Thoracic aorta (tissue), 2 donors: ENCODE measurements at regions not wholly inside any gene's neighbourhood (a gene's known extent, or its start where the extent isn't known, plus 50 kb on each side); places are given as distances from the start of the nearest gene placed in this dataset.

ENCODE experiments used
- ATAC-seq: fragments of 150-250 bp; one replicate; pipeline ENCODE4 v1.8.0; 2017; ENCODE audit warnings: low read depth; ENCODE audit not compliant: insufficient number of reproducible peaks, low FRiP score
- DNase-seq: peaks from one replicate; pipeline ENCODE4 v3.0.0-alpha.2; 2020; ENCODE audit warnings: low spot score
- H3K27ac ChIP-seq, 2 donors: fragments of 200-600 bp; sonication (generic); 1 replicate in 1 of 2; 2 replicates in 1 of 2; pipeline ENCODE4 v1.5.1; 2016; ENCODE audit warnings: mild to moderate bottlenecking in 2 of 2, moderate library complexity in 2 of 2
- H3K27me3 ChIP-seq: fragments of 200-600 bp; sonication (generic); replicated peaks from 2 replicates; pipeline ENCODE4 v1.6.0; 2016; ENCODE audit warnings: mild to moderate bottlenecking; ENCODE audit not compliant: insufficient read depth
- H3K36me3 ChIP-seq: fragments of 200-600 bp; sonication (generic); one replicate; pipeline ENCODE4 v1.5.1; 2016
- H3K4me1 ChIP-seq, 2 donors: fragments of 200-600 bp; sonication (generic); 1 replicate in 1 of 2; 2 replicates in 1 of 2; pipeline versions ENCODE4 v1.5.1 to v1.6.0; 2016; ENCODE audit warnings: low read depth in 2 of 2, mild to moderate bottlenecking in 1 of 2; ENCODE audit not compliant: control insufficient read depth in 1 of 2
- H3K4me3 ChIP-seq: fragments of 200-600 bp; sonication (generic); 2 replicates; pipeline ENCODE4 v1.5.1; 2016; ENCODE audit warnings: mild to moderate bottlenecking
- H3K9me3 ChIP-seq: fragments of 200-600 bp; sonication (generic); 2 replicates; pipeline ENCODE4 v1.5.1; 2016
- TF ChIP-seq, protein P1 (sequence below): fragments of 200-600 bp; sonication (generic); IDR thresholded peaks from one replicate; pipeline ENCODE4 v1.5.1; 2019; ENCODE audit warnings: antibody characterized with exemption

- Histone ChIP-seq H3K36me3 (peaks cover 13% of the 10 kb centered on the region), H3K9me3 (no peaks in the 10 kb centered on the region), H3K27ac (peak overlapping the region; percentile 29 to 80), H3K4me3 (no peak overlapping the region), H3K27me3 (no peaks in the 10 kb centered on the region), H3K4me1 (peaks cover 17 to 79% of the 10 kb centered on the region in 2 donors)
- no peak for ATAC-seq
- DNase-seq: no peak
- TF ChIP-seq, protein P1, sequence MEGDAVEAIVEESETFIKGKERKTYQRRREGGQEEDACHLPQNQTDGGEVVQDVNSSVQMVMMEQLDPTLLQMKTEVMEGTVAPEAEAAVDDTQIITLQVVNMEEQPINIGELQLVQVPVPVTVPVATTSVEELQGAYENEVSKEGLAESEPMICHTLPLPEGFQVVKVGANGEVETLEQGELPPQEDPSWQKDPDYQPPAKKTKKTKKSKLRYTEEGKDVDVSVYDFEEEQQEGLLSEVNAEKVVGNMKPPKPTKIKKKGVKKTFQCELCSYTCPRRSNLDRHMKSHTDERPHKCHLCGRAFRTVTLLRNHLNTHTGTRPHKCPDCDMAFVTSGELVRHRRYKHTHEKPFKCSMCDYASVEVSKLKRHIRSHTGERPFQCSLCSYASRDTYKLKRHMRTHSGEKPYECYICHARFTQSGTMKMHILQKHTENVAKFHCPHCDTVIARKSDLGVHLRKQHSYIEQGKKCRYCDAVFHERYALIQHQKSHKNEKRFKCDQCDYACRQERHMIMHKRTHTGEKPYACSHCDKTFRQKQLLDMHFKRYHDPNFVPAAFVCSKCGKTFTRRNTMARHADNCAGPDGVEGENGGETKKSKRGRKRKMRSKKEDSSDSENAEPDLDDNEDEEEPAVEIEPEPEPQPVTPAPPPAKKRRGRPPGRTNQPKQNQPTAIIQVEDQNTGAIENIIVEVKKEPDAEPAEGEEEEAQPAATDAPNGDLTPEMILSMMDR: no peak
These were observed 308.5 kb downstream of the TNS1 start for GRCh38 chr2:217694291-217694690.

GRCh38 chr2:217693363-217693762, 309.4 kb downstream of the TNS1 start:
- TF ChIP-seq, protein P1: no peak
- no peaks in the 10 kb centered on the region for H3K9me3 ChIP-seq
- peaks cover 13% of the 10 kb centered on the region for H3K36me3 ChIP-seq
- DNase-seq (no peak), ATAC-seq (no peak)
- no peak overlapping the region for H3K4me3 ChIP-seq
- peaks cover 19 to 79% of the 10 kb centered on the region in 2 donors for H3K4me1 ChIP-seq
- no peaks in the 10 kb centered on the region for H3K27me3 ChIP-seq
- H3K27ac ChIP-seq: peak overlapping the region; percentile 29 to 80

DNA sequence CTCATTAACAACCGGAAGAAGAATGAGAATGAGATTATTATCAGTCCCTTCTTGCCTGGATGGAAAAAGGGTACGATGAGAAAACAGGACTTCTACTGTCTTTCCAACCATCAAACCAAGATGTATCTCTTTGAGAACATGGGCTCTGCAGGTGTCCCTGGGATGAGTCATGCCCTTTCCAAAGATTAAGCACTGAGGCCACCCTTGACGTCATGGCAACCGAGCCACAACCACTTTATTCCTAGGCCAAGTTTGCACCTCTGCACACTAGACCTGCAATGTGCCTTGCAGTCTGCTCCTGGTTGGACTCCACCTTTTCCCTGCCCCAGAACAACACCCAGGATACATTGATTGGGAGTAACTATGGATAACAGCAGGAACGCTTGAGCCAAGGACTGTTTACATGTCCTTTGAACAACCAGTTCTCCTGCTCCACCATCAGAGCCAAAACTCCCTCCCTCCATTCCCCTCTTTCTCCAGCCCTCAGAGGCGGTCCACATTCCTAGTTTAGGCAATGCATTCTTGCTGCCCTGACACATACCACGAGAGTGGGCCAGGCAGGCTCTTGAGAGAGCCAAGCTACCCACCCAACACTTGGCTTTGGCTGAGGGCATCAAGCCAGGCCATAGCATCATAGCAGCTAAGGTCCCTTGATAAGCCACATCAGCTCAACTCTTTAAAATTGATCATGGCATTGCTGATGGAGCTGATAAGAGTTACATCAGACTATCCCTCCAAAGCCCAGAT, 310.7 kb downstream of the TNS1 start:
- TF ChIP-seq, protein P1: no peak
- DNase-seq (peak; percentile 82), ATAC-seq (peak; percentile 66)
- H3K36me3 ChIP-seq: peaks cover 10% of the 10 kb centered on the region
- peak overlapping the region; percentile 73 to 80 for H3K27ac ChIP-seq
- no peak overlapping the region for H3K4me3 ChIP-seq
- no peaks in the 10 kb centered on the region for H3K9me3 ChIP-seq
- no peaks in the 10 kb centered on the region for H3K27me3 ChIP-seq
- peaks cover 25 to 87% of the 10 kb centered on the region in 2 donors for H3K4me1 ChIP-seq

- DNase-seq (no peak), ATAC-seq (no peak)
- Histone ChIP-seq H3K36me3 (peaks cover 5% of the 10 kb centered on the region), H3K4me3 (no peak overlapping the region), H3K4me1 (peaks cover 25 to 90% of the 10 kb centered on the region in 2 donors), H3K27ac (peak overlapping the region; percentile 31 to 80), H3K27me3 (no peaks in the 10 kb centered on the region), H3K9me3 (no peaks in the 10 kb centered on the region)
- TF ChIP-seq, protein P1: no peak
These were observed 311.3 kb downstream of the TNS1 start for GRCh38 chr2:217691516-217691915.

GRCh38 chr2:217689053-217689452, 313.7 kb downstream of the TNS1 start:
- Histone ChIP-seq H3K9me3 (no peaks in the 10 kb centered on the region), H3K4me1 (peaks cover 32 to 93% of the 10 kb centered on the region in 2 donors), H3K27me3 (no peaks in the 10 kb centered on the region), H3K36me3 (peaks cover 5% of the 10 kb centered on the region), H3K4me3 (no peak overlapping the region), H3K27ac (peak overlapping the region; percentile 48 to 80)
- ATAC-seq (no peak), DNase-seq (no peak)
- TF ChIP-seq, protein P1: no peak
